Thoracic aorta (tissue), 2 donors: ENCODE measurements at regions not wholly inside any gene's neighbourhood (a gene's known extent, or its start where the extent isn't known, plus 50 kb on each side); places are given as distances from the start of the nearest gene placed in this dataset.

Experiments
- ATAC-seq: fragments of 150-250 bp; one replicate; pipeline ENCODE4 v1.8.0; 2017; ENCODE audit warnings: low read depth; ENCODE audit not compliant: insufficient number of reproducible peaks, low FRiP score
- DNase-seq: peaks from one replicate; pipeline ENCODE4 v3.0.0-alpha.2; 2020; ENCODE audit warnings: low spot score
- H3K27ac ChIP-seq, 2 donors: fragments of 200-600 bp; sonication (generic); 1 replicate in 1 of 2; 2 replicates in 1 of 2; pipeline ENCODE4 v1.5.1; 2016; ENCODE audit warnings: mild to moderate bottlenecking in 2 of 2, moderate library complexity in 2 of 2
- H3K27me3 ChIP-seq: fragments of 200-600 bp; sonication (generic); replicated peaks from 2 replicates; pipeline ENCODE4 v1.6.0; 2016; ENCODE audit warnings: mild to moderate bottlenecking; ENCODE audit not compliant: insufficient read depth
- H3K36me3 ChIP-seq: fragments of 200-600 bp; sonication (generic); one replicate; pipeline ENCODE4 v1.5.1; 2016
- H3K4me1 ChIP-seq, 2 donors: fragments of 200-600 bp; sonication (generic); 1 replicate in 1 of 2; 2 replicates in 1 of 2; pipeline versions ENCODE4 v1.5.1 to v1.6.0; 2016; ENCODE audit warnings: low read depth in 2 of 2, mild to moderate bottlenecking in 1 of 2; ENCODE audit not compliant: control insufficient read depth in 1 of 2
- H3K4me3 ChIP-seq: fragments of 200-600 bp; sonication (generic); 2 replicates; pipeline ENCODE4 v1.5.1; 2016; ENCODE audit warnings: mild to moderate bottlenecking
- H3K9me3 ChIP-seq: fragments of 200-600 bp; sonication (generic); 2 replicates; pipeline ENCODE4 v1.5.1; 2016
- TF ChIP-seq, protein P1 (sequence below): fragments of 200-600 bp; sonication (generic); IDR thresholded peaks from one replicate; pipeline ENCODE4 v1.5.1; 2019; ENCODE audit warnings: antibody characterized with exemption

DNA sequence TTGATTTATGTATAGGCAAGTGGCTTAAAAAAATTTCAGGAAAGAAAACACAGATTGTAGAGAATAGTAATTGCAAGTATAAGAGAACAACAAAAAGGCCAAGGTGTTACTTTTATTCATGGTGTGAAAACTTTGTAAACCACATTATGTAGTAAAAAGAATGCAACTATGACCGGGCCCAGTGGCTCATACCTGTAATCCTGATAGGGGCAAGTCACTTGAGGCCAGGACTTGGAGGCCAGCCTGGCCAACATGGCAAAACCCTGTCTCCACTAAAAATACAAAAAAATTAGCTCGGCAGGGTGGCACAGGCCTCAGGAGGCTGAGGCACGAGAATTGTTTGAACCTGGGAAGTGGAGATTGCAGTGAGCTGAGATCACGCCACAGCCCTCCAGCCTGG lies 131.7 kb downstream of the DCK start:
- H3K27ac ChIP-seq: no peak overlapping the region
- H3K36me3 ChIP-seq: no peaks in the 10 kb centered on the region
- DNase-seq (no peak), ATAC-seq (no peak)
- H3K4me1 ChIP-seq: no peaks in the 10 kb centered on the region
- TF ChIP-seq, protein P1, sequence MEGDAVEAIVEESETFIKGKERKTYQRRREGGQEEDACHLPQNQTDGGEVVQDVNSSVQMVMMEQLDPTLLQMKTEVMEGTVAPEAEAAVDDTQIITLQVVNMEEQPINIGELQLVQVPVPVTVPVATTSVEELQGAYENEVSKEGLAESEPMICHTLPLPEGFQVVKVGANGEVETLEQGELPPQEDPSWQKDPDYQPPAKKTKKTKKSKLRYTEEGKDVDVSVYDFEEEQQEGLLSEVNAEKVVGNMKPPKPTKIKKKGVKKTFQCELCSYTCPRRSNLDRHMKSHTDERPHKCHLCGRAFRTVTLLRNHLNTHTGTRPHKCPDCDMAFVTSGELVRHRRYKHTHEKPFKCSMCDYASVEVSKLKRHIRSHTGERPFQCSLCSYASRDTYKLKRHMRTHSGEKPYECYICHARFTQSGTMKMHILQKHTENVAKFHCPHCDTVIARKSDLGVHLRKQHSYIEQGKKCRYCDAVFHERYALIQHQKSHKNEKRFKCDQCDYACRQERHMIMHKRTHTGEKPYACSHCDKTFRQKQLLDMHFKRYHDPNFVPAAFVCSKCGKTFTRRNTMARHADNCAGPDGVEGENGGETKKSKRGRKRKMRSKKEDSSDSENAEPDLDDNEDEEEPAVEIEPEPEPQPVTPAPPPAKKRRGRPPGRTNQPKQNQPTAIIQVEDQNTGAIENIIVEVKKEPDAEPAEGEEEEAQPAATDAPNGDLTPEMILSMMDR: no peak
- H3K4me3 ChIP-seq: no peak overlapping the region
- no peaks in the 10 kb centered on the region for H3K9me3 ChIP-seq
- H3K27me3 ChIP-seq: no peaks in the 10 kb centered on the region

DNA sequence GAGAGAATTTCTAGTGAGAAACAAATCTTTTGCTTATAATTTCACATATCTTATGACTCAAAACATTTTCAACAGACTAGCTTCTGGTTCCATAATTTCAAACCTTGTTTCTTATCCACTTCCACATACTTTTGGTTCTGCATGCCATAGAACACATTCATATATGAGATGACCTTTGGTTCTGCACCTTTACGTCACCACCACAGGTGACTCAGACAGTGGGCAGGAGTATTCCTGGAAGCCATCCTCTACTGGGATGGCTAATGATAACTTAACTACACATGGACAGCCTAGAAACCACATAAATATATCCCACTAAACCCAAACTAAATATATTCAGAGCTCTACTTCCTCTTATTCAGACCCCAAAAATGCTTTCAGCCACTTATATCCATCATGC lies 133.3 kb downstream of the DCK start:
- no peak overlapping the region for H3K27ac ChIP-seq
- no peaks in the 10 kb centered on the region for H3K9me3 ChIP-seq
- H3K27me3 ChIP-seq: no peaks in the 10 kb centered on the region
- H3K4me1 ChIP-seq: no peaks in the 10 kb centered on the region
- H3K4me3 ChIP-seq: no peak overlapping the region
- DNase-seq: no peak
- TF ChIP-seq, protein P1: no peak
- no peak for ATAC-seq
- no peaks in the 10 kb centered on the region for H3K36me3 ChIP-seq

DNA sequence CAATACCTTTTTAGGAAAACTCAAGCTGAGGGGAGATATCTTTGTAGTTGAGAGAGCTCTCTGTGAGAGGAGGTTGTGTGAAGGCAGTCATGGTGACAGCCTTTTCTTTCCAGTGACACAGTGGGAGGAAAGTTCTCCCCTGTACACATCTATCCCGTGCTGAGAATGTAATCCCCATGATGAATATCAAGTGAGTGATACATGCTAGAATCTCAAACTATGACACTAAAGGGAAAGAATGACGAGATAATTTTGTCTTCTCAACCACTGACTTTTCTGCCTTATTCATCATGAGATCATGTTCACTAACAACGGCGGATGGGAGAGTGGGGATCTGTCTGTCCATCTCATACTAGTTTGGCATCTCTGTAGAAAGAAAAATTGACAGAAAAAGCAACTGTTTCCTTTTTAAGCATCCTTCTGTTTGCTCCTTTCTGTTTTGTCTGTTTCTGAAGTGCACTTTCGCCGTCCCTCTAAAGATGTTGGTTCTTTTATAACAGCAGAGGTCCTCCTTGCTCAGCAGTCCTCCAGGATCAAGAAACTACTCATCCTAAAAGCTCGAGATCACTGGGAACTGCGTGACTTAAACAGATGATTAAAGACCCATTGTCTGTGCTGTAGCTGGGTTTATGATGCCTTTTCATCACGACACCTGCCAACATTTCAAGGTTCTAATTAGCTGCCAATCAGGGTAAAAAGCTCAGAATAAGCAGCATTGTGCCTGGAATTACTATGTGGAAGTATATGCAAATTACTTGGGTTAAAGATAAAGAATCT lies 137.6 kb downstream of the DCK start:
- Histone ChIP-seq H3K27me3 (no peaks in the 10 kb centered on the region), H3K36me3 (no peaks in the 10 kb centered on the region), H3K4me3 (no peak overlapping the region), H3K27ac (no peak overlapping the region), H3K9me3 (no peaks in the 10 kb centered on the region), H3K4me1 (no peaks in the 10 kb centered on the region)
- no peak for DNase-seq
- no peak for ATAC-seq
- TF ChIP-seq, protein P1: no peak

DNA sequence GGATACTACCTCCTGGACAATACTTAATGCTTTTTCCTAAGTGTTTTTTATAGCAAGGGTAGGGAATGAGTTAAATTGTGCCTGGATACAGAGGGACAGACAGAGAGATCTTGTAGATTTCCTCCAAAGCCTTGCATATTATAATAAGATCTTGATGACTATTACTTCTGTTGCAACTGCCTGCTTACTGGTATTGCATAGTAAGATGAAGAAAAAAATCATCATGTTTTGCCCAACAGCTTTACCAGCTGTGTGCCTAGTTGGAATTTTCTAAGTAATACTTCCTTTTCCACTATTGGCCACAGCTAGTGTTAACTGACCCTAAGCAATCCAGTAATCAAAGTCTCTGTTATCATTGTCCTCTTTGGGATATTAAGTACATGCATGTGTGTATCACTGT lies 139.0 kb downstream of the DCK start:
- DNase-seq (no peak), ATAC-seq (no peak)
- TF ChIP-seq, protein P1: no peak
- Histone ChIP-seq H3K27me3 (no peaks in the 10 kb centered on the region), H3K36me3 (no peaks in the 10 kb centered on the region), H3K4me1 (no peaks in the 10 kb centered on the region), H3K27ac (no peak overlapping the region), H3K9me3 (no peaks in the 10 kb centered on the region), H3K4me3 (no peak overlapping the region)

DNA sequence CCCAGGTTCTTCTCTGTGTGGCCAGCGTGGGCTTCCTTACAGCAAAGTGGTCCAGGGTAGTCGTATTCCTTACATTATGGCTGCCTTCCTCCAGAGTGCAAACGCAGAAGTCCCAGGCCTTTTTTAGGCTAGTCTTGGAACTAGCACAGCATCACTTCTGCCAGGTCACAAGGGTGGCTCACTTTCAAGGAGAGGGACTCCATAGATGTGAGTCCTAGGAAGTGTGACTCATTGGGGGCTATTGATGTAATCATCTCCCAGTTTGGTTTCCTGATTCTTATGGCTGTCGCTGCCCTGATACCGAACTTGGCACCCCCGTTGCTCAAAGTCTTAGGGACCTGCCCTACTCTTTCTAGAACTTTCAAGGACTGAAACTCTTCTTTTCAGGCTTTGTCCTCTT lies 140.0 kb downstream of the DCK start:
- Histone ChIP-seq H3K4me3 (no peak overlapping the region), H3K27me3 (no peaks in the 10 kb centered on the region), H3K4me1 (no peaks in the 10 kb centered on the region), H3K36me3 (no peaks in the 10 kb centered on the region), H3K27ac (no peak overlapping the region), H3K9me3 (no peaks in the 10 kb centered on the region)
- ATAC-seq (no peak), DNase-seq (no peak)
- TF ChIP-seq, protein P1: no peak
